Liver (tissue), 8 donors: ENCODE measurements at regions not wholly inside any gene's neighbourhood (a gene's known extent, or its start where the extent isn't known, plus 50 kb on each side); places are given as distances from the start of the nearest gene placed in this dataset.

Source experiments
- DNase-seq: peaks from one replicate; pipeline ENCODE4 v3.0.0-alpha.2; 2017; ENCODE audit warnings: low spot score
- H3K27ac ChIP-seq, 2 donors: one replicate each; pipeline ENCODE4 v1.7.0; 2013; ENCODE audit warnings: inconsistent platforms in 2 of 2, low read length in 2 of 2, control low read depth in 1 of 2, low read depth in 1 of 2, mild to moderate bottlenecking in 1 of 2
- H3K27me3 ChIP-seq, 4 donors: one replicate each; pipeline versions ENCODE4 v1.6.1 to v1.7.0; 2013; ENCODE audit warnings: low read length in 3 of 4, inconsistent platforms in 1 of 4, mild to moderate bottlenecking in 1 of 4, moderate library complexity in 1 of 4; ENCODE audit not compliant: control insufficient read depth in 4 of 4, insufficient read depth in 4 of 4
- H3K36me3 ChIP-seq, 4 donors: one replicate each; pipeline versions ENCODE4 v1.6.1 to v1.7.0; 2013; ENCODE audit warnings: low read length in 3 of 4, mild to moderate bottlenecking in 3 of 4, low read depth in 1 of 4, moderate library complexity in 1 of 4; ENCODE audit not compliant: control insufficient read depth in 4 of 4, insufficient read depth in 3 of 4
- H3K4me1 ChIP-seq, 4 donors: one replicate each; pipeline versions ENCODE4 v1.6.1 to v1.7.0; 2013; ENCODE audit warnings: low read length in 3 of 4, mild to moderate bottlenecking in 3 of 4, moderate library complexity in 1 of 4; ENCODE audit not compliant: control insufficient read depth in 4 of 4, insufficient read depth in 4 of 4
- H3K4me3 ChIP-seq, 3 donors: one replicate each; pipeline versions ENCODE4 v1.6.1 to v1.7.0; 2013; ENCODE audit warnings: low read length in 3 of 3, control low read depth in 1 of 3, low read depth in 1 of 3, mild to moderate bottlenecking in 1 of 3
- H3K9ac ChIP-seq, 2 donors: one replicate each; pipeline ENCODE4 v1.7.0; 2013; ENCODE audit warnings: low read length in 2 of 2, mild to moderate bottlenecking in 2 of 2, moderate library complexity in 2 of 2, control low read depth in 1 of 2, low read depth in 1 of 2
- H3K9me3 ChIP-seq, 4 donors: one replicate each; pipeline versions ENCODE4 v1.6.1 to v1.7.0; 2013; ENCODE audit warnings: low read length in 3 of 4; ENCODE audit not compliant: control insufficient read depth in 4 of 4
- ATF3 ChIP-seq: IDR thresholded peaks from 2 replicates; pipeline ENCODE4 v1.6.1; 2016; ENCODE audit warnings: antibody characterized with exemption
- CTCF ChIP-seq: fragments of 150-350 bp; IDR thresholded peaks from 2 replicates; pipeline ENCODE4 v1.5.1; 2017; ENCODE audit warnings: improper control_type of control experiment, low read depth, low read length; ENCODE audit not compliant: missing input control
- EGR1 ChIP-seq, 2 donors: IDR thresholded peaks; 2 replicates each; pipeline ENCODE4 v1.6.1; 2016 to 2018; ENCODE audit warnings: antibody characterized with exemption in 2 of 2, low read depth in 2 of 2
- FOXA1 ChIP-seq: IDR thresholded peaks from 2 replicates; pipeline ENCODE4 v1.6.1; 2016; ENCODE audit warnings: antibody characterized with exemption
- FOXA2 ChIP-seq: IDR thresholded peaks from 2 replicates; pipeline ENCODE4 v1.6.1; 2016; ENCODE audit warnings: antibody characterized with exemption
- GABPA ChIP-seq, 2 donors: IDR thresholded peaks in 1 of 2; conservative IDR thresholded peaks in 1 of 2; 2 replicates each; pipeline ENCODE4 v1.6.1; 2016; ENCODE audit warnings: antibody characterized with exemption in 2 of 2, mild to moderate bottlenecking in 1 of 2, moderate library complexity in 1 of 2
- HNF4A ChIP-seq, 2 donors: conservative IDR thresholded peaks; 2 replicates each; pipeline ENCODE4 v1.6.1; 2016; ENCODE audit warnings: antibody characterized with exemption in 2 of 2, mild to moderate bottlenecking in 2 of 2
- HNF4G ChIP-seq: IDR thresholded peaks from 2 replicates; pipeline ENCODE4 v1.6.1; 2016; ENCODE audit warnings: antibody characterized with exemption
- JUND ChIP-seq, 2 donors: IDR thresholded peaks; 2 replicates each; pipeline ENCODE4 v1.6.1; 2016; ENCODE audit warnings: antibody characterized with exemption in 2 of 2
- MAX ChIP-seq: IDR thresholded peaks from 2 replicates; pipeline ENCODE4 v1.6.1; 2016; ENCODE audit warnings: antibody characterized with exemption
- NR2F2 ChIP-seq: IDR thresholded peaks from 2 replicates; pipeline ENCODE4 v1.6.1; 2016; ENCODE audit warnings: antibody characterized with exemption
- RAD21 ChIP-seq, 2 donors: IDR thresholded peaks; 2 replicates each; pipeline ENCODE4 v1.6.1; 2016; ENCODE audit warnings: antibody characterized with exemption in 2 of 2, mild to moderate bottlenecking in 2 of 2
- RXRA ChIP-seq, 2 donors: IDR thresholded peaks; 2 replicates each; pipeline ENCODE4 v1.6.1; 2017 to 2018; ENCODE audit warnings: antibody characterized with exemption in 2 of 2, mild to moderate bottlenecking in 1 of 2
- SP1 ChIP-seq: IDR thresholded peaks from 2 replicates; pipeline ENCODE4 v1.6.1; 2018; ENCODE audit warnings: antibody characterized with exemption, mild to moderate bottlenecking
- TAF1 ChIP-seq: conservative IDR thresholded peaks from 2 replicates; pipeline ENCODE4 v1.6.1; 2016; ENCODE audit warnings: antibody characterized with exemption, mild to moderate bottlenecking
- YY1 ChIP-seq: IDR thresholded peaks from 2 replicates; pipeline ENCODE4 v1.6.1; 2016; ENCODE audit warnings: antibody characterized with exemption, mild to moderate bottlenecking
- WGBS: extraction: QIAGEN DNeasy Blood & Tissue Kit; methylation state at CpG from one replicate; pipeline ENCODE4 v1.1.7; 2013; 5-methylcytosine and 5-hydroxymethylcytosine counted together
- TF ChIP-seq, protein P1 (sequence below): IDR thresholded peaks from 2 replicates; pipeline ENCODE4 v1.6.1; 2016; ENCODE audit warnings: antibody characterized with exemption
- TF ChIP-seq, protein P2 (sequence below): IDR thresholded peaks from 2 replicates; pipeline ENCODE4 v1.6.1; 2016; ENCODE audit warnings: antibody characterized with exemption, mild to moderate bottlenecking
- donor health status: healthy.
- donor health status: healthy.
- donor health status: healthy.
- donor health status: healthy.
- donor health status: healthy.

GRCh38 chr6:16918586-16918985, 157.3 kb upstream of the ATXN1 start:
- Histone ChIP-seq H3K9me3 (no peaks in the 10 kb centered on the region), H3K27ac (no peak overlapping the region), H3K27me3 (no peaks in the 10 kb centered on the region), H3K9ac (no peak overlapping the region), H3K36me3 (no peaks in the 10 kb centered on the region), H3K4me1 (peaks cover 3 to 19% (median 15%) of the 10 kb centered on the region in 4 donors), H3K4me3 (no peak overlapping the region)
- WGBS = 84% methylated on average over 10 of the region's 10 CpGs
- no peak for DNase-seq
- TF ChIP-seq FOXA1 = no peak
- TF ChIP-seq, protein P1, sequence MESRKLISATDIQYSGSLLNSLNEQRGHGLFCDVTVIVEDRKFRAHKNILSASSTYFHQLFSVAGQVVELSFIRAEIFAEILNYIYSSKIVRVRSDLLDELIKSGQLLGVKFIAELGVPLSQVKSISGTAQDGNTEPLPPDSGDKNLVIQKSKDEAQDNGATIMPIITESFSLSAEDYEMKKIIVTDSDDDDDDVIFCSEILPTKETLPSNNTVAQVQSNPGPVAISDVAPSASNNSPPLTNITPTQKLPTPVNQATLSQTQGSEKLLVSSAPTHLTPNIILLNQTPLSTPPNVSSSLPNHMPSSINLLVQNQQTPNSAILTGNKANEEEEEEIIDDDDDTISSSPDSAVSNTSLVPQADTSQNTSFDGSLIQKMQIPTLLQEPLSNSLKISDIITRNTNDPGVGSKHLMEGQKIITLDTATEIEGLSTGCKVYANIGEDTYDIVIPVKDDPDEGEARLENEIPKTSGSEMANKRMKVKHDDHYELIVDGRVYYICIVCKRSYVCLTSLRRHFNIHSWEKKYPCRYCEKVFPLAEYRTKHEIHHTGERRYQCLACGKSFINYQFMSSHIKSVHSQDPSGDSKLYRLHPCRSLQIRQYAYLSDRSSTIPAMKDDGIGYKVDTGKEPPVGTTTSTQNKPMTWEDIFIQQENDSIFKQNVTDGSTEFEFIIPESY = no peak
- no peak for TF ChIP-seq MAX
- no peak for TF ChIP-seq FOXA2
- TF ChIP-seq NR2F2 = no peak
- no peak for TF ChIP-seq YY1

DNA sequence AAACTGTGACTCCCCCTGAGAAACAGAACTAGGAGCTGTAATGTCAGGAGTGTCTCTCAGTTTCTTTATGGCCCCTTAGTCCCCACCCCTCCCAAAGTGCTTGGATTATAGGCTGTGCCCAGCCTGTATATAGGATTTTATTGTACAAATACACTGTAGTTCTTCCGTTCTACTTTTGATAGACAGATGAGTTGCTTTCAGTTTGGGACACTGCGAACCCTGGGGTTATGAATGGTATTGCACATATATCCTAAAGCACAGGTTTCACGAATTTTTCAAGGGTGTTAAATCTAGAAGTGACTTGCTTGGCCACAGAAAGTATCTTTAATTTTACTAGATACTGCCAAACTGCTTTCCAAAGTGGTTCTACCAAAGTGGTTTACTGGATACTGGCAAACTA, 152.9 kb upstream of the ATXN1 start:
- Histone ChIP-seq H3K4me1 (peaks cover 2 to 21% (median 11%) of the 10 kb centered on the region in 4 donors), H3K36me3 (no peaks in the 10 kb centered on the region), H3K27ac (no peak overlapping the region), H3K27me3 (no peaks in the 10 kb centered on the region), H3K4me3 (no peak overlapping the region), H3K9ac (no peak overlapping the region), H3K9me3 (peaks cover 0 to 1% (median 0%) of the 10 kb centered on the region in 4 donors)
- DNase-seq = no peak
- TF ChIP-seq TAF1 (no peak), GABPA (IDR thresholded peaks at IDR 0.05 in 1 of 2, conservative IDR thresholded peaks at IDR 0.05 in 1 of 2) (no peak), FOXA1 (no peak), FOXA2 (no peak), EGR1 (IDR thresholded peaks at IDR 0.05; ENCODE audit: low read depth in 2 of 2) (no peak), RAD21 (IDR thresholded peaks at IDR 0.05) (no peak), YY1 (no peak), SP1 (no peak), MAX (no peak), HNF4A (conservative IDR thresholded peaks at IDR 0.05) (no peak), ATF3 (no peak), NR2F2 (no peak), JUND (IDR thresholded peaks at IDR 0.05) (no peak), RXRA (IDR thresholded peaks at IDR 0.05) (no peak), CTCF (no peak), HNF4G (no peak)
- TF ChIP-seq, protein P1 = no peak
- TF ChIP-seq, protein P2, sequence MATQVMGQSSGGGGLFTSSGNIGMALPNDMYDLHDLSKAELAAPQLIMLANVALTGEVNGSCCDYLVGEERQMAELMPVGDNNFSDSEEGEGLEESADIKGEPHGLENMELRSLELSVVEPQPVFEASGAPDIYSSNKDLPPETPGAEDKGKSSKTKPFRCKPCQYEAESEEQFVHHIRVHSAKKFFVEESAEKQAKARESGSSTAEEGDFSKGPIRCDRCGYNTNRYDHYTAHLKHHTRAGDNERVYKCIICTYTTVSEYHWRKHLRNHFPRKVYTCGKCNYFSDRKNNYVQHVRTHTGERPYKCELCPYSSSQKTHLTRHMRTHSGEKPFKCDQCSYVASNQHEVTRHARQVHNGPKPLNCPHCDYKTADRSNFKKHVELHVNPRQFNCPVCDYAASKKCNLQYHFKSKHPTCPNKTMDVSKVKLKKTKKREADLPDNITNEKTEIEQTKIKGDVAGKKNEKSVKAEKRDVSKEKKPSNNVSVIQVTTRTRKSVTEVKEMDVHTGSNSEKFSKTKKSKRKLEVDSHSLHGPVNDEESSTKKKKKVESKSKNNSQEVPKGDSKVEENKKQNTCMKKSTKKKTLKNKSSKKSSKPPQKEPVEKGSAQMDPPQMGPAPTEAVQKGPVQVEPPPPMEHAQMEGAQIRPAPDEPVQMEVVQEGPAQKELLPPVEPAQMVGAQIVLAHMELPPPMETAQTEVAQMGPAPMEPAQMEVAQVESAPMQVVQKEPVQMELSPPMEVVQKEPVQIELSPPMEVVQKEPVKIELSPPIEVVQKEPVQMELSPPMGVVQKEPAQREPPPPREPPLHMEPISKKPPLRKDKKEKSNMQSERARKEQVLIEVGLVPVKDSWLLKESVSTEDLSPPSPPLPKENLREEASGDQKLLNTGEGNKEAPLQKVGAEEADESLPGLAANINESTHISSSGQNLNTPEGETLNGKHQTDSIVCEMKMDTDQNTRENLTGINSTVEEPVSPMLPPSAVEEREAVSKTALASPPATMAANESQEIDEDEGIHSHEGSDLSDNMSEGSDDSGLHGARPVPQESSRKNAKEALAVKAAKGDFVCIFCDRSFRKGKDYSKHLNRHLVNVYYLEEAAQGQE = no peak
- 86% methylated on average over 3 of the region's 3 CpGs for WGBS
